ENCODE measurements at regions not wholly inside any gene's neighbourhood (a gene's known extent, or its start where the extent isn't known, plus 50 kb on each side); places are given as distances from the start of the nearest gene placed in this dataset.

DNA sequence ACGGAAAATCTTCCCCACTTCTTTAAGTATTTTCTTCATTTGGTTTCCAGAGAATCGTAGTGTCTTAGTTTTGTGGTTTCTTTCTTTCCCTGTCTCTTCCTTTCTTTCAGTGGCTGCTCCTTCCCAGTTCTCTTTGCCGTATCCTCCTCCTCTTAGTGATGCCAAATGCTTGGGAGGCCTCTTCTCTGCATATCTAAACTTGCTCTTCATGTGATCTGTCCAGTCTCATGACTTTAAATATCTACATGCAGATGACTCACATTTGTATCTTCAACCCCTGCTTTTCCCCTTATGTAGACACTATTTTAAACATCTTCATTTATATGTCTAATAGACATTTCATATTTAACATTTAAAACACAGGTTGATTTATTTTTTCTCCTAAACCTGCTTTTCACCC is 149.2 kb downstream of the PTCSC3 start:
- intact Hi-C loops (cut with DNase I; ENCODE audit: low total_unique reads) = no loop called here

DNA sequence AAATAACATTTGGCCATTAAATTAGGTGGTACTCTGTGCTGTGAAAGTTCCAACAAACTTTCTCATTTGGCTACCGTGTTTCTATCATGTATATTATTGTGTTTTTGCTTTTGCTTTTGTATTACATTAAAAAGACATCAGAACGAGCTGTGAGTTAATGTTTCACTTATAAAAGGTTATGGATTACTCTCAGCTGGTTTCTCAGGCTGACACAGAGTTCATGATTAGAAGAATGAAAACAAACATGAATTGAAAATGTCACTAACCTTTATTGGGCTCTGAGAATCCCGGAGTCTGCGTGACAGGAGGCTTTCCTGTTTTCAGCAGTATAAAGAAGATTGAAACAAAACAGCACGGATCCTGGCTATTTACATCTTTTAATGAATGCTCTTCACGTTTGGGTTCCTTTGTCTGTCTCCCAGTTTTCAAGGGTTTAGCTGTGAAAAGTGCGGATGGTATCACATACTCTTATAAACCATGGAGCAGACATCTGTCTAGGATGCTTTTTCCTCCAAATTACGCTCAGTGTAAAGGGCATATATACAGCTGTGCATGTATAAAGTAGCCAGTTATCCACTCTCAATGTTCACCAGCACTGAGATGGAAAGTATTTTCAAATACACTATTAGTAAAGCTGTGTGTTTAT is 153.6 kb downstream of the PTCSC3 start:
- Histone ChIP-seq H3K4me1 (no peaks in the 10 kb centered on the region), H3K36me3 (ENCODE audit: low read depth, missing control alignments) (no peaks in the 10 kb centered on the region), H3K4me3 (no peak overlapping the region), H3K27me3 (no peaks in the 10 kb centered on the region), H3K9me3 (no peaks in the 10 kb centered on the region), H3K27ac (no peak overlapping the region)
- DNase-seq = no peak
- intact Hi-C loops (cut with DNase I; ENCODE audit: low total_unique reads) = no loop called here
- TF ChIP-seq, protein P1, sequence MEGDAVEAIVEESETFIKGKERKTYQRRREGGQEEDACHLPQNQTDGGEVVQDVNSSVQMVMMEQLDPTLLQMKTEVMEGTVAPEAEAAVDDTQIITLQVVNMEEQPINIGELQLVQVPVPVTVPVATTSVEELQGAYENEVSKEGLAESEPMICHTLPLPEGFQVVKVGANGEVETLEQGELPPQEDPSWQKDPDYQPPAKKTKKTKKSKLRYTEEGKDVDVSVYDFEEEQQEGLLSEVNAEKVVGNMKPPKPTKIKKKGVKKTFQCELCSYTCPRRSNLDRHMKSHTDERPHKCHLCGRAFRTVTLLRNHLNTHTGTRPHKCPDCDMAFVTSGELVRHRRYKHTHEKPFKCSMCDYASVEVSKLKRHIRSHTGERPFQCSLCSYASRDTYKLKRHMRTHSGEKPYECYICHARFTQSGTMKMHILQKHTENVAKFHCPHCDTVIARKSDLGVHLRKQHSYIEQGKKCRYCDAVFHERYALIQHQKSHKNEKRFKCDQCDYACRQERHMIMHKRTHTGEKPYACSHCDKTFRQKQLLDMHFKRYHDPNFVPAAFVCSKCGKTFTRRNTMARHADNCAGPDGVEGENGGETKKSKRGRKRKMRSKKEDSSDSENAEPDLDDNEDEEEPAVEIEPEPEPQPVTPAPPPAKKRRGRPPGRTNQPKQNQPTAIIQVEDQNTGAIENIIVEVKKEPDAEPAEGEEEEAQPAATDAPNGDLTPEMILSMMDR (IDR thresholded peaks at IDR 0.05) = no peak
- no peak for TF ChIP-seq POLR2A (IDR thresholded peaks at IDR 0.05)
- WGBS, 2 donors = 71 to 72% methylated on average over 8 of the region's 8 CpGs

More for the DNA sequence above, 149.2 kb downstream of the PTCSC3 start:
- Histone ChIP-seq H3K27me3 (no peaks in the 10 kb centered on the region), H3K36me3 (ENCODE audit: low read depth, missing control alignments) (no peaks in the 10 kb centered on the region), H3K9me3 (no peaks in the 10 kb centered on the region), H3K4me1 (no peaks in the 10 kb centered on the region), H3K27ac (no peak overlapping the region), H3K4me3 (no peak overlapping the region)
- TF ChIP-seq POLR2A (IDR thresholded peaks at IDR 0.05) = no peak
- TF ChIP-seq, protein P1 (IDR thresholded peaks at IDR 0.05) = no peak
- no peak for DNase-seq
- 87 to 91% methylated on average over 3 of the region's 3 CpGs for WGBS, 2 donors

DNA sequence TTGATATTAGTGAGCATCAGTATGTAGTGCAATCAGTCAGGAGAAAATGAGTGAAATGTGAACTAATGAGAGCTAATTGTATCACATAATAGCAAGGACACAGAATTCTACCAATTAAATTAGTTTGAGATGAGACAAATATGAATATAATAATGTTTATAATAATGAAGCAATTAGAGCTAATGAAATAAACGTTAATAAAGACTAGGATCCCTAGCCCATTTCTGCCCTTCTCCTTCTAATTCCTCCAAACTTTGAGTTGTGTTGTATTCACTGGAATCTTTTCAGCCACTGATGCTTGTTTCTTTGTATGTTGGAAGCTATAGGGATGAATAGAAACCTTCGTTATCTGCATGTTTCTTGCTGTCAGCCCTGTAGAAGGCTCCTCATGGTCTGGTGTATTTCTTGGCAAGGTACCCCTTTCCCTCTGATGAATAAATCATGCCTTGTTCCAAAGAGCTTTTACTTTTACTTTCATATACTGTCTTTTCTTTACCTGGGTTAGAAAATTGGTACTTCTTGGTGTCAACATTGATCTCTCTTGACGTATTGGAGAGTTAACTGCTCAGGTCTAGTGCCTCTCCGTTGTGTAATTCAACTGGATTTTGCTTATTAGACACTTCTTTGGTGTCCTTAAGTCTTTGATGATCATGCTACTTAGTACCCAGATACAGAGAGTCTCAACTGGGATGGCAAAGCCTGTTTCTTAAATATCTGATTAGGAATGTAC is 154.8 kb downstream of the PTCSC3 start:
- WGBS, 2 donors = 72 to 79% methylated on average over 4 of the region's 4 CpGs
- TF ChIP-seq, protein P1 (IDR thresholded peaks at IDR 0.05) = no peak
- no peak for TF ChIP-seq POLR2A (IDR thresholded peaks at IDR 0.05)
- Histone ChIP-seq H3K27ac (no peak overlapping the region), H3K4me3 (no peak overlapping the region), H3K9me3 (no peaks in the 10 kb centered on the region), H3K4me1 (no peaks in the 10 kb centered on the region), H3K36me3 (ENCODE audit: low read depth, missing control alignments) (no peaks in the 10 kb centered on the region), H3K27me3 (no peaks in the 10 kb centered on the region)
- DNase-seq = no peak
- intact Hi-C loops (cut with DNase I; ENCODE audit: low total_unique reads) = no loop called here

DNA sequence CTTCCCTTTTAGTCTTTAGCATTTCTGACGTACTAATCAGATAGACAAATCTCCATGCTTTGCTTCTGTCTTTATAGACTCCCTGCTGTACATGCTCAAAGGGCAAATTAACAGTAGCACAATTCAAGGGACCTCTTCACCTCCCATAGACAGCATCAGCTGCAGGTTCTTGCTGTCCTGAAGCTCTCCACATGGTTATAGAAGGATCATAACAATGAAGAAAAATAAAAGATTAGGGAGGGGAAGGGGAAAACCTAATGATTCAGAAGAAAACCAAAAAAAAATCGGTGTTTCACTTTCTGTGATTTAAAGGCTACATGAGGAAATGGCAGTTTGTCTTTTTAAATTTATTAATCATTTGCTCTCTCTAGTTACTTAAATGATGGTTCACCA is 155.5 kb downstream of the PTCSC3 start:
- Histone ChIP-seq H3K4me1 (no peaks in the 10 kb centered on the region), H3K27ac (no peak overlapping the region), H3K9me3 (no peaks in the 10 kb centered on the region), H3K27me3 (no peaks in the 10 kb centered on the region), H3K4me3 (no peak overlapping the region), H3K36me3 (ENCODE audit: low read depth, missing control alignments) (no peaks in the 10 kb centered on the region)
- WGBS, 2 donors = 80 to 81% methylated on average over 2 of the region's 2 CpGs
- no peak for TF ChIP-seq POLR2A (IDR thresholded peaks at IDR 0.05)
- TF ChIP-seq, protein P1 (IDR thresholded peaks at IDR 0.05) = no peak
- intact Hi-C loops (cut with DNase I; ENCODE audit: low total_unique reads) = no loop called here
- no peak for DNase-seq
